ENCODE measurements at regions not wholly inside any gene's neighbourhood (a gene's known extent, or its start where the extent isn't known, plus 50 kb on each side); places are given as distances from the start of the nearest gene placed in this dataset.

DNA sequence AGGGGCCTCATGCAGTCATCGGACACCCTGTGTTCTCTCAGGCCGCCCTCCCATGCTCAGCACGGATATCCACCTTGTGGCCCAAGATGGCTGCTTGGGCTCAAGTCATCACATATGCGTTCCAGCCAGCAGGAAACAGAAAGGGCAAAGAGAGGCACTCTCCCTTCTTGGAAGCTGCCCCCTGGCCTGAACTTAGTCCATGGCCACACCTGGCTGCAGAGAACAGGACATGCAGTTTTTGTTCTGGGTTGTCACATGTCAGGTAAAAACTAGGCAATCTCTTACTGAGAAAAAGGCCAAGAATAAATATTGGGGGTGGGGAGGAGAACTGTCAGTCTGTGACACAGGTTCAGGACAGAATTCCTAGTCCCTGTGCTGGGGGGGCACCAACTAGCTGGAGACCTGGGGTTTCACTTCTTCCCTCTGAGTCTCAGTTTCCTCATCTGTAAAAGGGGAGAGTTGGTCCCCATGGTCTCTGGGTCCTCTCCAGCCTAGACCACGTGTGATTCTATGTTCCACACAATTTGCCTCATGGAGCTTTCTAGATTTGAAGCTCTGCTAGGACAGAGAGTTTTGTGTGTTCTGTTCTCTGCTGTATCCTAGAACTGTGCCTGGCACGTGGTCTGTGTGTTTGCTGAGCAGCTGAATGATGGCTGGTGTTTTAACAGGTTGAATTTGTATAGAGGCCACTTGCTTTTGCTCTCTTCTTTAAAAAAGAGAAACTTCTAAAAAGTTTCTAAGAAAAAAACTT lies 107.2 kb upstream of the ANO1 start:
- no peak for DNase-seq (ENCODE audit: low read depth in 2 of 2)

DNA sequence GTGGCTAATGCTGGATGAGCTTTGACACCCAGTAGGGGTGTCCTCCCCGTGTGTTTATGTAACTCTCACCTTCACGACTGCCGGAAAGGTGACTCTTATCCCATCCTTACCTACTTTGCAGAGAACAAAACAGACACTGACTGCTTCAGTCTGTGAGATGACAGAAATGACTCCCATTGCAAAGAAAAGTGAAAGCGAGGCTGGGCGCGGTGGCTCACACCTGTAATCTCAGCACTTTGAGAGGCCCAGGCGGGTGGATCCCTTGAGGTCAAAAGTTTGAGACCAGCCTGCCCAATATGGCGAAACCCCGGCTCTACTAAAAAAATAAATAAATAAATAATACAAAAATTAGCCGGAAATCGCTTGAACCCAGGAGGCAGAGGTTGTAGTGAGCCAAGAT lies 106.4 kb upstream of the ANO1 start:
- DNase-seq (ENCODE audit: low read depth in 2 of 2): no peak

DNA sequence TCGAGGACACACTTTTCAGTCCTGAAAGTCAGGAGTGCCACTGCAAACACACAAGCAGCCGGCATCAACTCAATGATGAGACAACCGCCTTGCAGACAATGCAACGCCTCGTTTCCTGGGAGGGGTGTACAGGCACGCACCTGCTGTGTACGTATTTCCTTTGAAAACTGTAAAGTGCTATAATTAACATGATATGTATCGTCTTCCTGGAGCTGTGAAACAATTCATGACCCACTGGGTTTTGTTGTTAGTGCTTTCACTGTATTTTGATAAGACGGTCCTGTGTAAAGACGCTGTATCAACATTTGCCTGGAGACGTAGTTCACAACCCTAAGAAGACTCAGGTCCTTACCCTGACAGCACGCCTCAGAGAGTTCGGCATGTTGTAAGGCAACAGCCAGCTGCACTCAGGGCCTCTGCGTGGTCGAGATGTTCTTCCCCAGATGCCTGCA lies 105.7 kb upstream of the ANO1 start:
- DNase-seq (ENCODE audit: low read depth in 2 of 2): no peak

DNA sequence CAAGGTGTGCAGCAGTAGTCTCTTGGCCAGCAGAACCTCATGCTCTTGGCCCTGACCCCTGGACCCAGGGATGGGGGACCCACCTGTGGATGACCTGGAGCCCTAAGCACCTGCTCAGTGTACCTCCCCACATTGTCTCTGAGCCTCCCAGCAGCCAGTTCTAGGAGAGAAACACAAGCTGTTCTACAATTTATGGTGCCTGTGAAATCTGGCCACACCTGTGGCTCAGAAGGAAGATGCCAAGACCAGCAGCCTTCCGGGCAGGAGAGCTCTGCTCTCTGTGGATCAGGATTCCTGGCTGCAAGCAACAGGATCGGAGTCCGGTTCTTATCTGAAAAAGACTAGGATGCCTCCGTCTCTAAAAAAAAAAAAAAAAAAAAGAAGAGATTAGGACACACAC lies 103.6 kb upstream of the ANO1 start:
- no peak for DNase-seq (ENCODE audit: low read depth in 2 of 2)

DNA sequence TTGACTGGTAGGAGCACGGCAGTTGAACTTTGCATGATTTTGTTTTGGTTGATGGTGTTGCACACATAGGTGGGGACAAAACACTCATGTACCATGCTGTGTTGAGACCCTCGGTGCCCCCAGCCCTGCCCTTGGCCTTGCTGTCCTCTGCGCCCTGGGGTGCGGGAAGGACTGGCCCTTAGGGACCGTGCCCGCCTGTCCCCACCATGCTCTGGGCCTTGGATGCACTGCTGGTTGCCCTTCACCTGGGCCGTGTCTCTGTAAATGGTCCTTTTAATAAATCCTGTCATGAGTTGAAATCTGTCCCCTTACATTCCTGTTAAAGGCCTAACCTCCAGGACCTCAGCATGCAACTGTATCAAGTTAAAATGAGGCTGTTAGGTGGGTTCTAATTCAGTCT lies 102.3 kb upstream of the ANO1 start:
- no peak for DNase-seq (ENCODE audit: low read depth in 2 of 2)

DNA sequence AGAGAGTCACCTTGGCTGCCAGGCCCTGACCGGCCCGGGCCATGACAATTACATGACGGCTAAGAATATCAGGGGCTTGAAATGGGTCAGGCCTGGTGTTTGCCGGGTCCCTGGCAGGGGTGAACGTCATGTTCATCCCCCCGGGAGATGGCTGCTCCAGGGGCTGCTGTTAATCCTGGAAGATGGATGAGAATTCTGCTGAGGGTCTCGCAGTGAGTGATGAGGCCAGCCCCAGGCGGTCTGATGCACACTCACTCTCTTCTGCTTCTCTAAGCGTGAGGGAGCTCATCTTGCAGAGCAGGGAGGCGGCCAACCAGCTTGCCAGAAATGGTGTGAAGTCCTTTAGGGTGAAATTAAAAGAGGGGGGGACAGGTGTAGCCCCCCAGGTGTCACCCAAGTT lies 101.3 kb upstream of the ANO1 start:
- DNase-seq (ENCODE audit: low read depth in 2 of 2): no peak

DNA sequence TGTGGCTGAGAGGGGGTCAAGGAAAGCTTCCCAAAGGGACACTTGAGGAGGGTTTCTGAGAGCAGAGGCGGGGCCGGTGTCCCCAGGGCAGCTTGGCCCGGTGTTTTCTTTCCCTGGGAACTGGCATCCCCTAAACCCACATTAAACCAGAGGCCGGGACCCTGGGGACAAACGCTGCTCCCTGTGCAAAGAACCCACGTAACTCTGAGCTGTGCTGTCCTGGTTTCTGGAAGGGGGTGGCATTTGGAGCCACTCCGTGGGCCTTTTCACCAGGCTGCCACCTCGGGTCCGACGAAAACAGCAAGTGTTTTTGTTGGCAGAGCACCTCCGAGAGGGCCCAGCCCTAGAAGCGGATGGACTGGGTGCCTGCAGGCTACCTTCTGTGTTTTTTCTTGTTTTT lies 100.2 kb upstream of the ANO1 start:
- no peak for DNase-seq (ENCODE audit: low read depth in 2 of 2)

DNA sequence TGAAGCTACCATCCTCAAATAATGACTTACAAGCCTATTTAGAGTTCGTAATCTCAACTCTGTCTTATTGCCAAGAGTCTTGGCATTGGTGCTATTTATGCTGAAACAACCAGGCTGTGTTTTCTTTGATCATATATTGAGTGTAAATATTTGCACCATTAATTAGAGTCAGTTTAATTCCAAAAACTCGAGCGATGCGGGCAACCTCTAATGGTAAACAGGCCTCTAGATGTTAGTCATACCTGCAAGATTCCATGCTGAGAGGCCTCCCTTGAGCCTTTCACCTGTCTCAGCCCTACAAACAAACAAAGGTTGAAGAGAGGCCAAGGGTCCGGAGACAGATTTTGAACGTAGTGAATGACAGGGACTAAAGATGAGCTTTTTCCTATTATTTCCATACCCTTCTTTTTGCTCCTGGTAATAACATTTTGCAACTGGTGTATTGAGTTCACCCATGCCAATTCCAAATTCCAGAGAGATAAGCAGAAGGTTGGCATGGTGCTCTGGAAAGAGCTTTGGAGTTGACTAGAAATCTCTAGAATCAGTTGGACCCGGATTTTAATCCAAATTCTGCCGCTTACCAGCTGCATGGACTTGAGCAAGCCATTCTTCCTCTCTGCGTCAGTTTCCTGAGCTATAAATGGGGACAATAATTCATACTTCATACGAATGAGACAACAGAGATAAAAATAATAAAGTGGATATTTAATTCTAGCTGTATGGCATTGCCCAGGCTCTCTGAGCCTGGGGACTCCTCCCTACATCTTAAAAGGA lies 99.1 kb upstream of the ANO1 start:
- no peak for DNase-seq (ENCODE audit: low read depth in 2 of 2)

DNA sequence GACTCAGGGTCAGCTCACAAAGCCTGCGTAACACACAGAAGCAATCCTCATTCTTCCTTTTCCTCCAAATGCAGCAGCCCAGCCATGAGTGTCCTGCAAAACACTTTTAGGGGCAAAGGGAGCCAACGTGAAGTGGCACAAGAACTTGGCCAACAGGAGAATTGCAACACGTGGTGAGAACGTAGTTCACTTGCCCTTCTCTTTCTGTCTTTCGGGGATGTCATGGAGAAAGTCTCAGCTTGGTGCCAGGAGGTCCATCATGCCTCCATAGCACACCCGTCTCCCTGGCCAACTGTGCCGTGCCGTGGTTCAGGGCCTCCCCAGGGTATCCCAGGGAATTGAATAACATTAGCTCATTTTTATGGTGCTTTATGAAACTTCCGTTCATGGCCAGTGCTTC lies 98.5 kb upstream of the ANO1 start:
- DNase-seq (ENCODE audit: low read depth in 2 of 2): no peak

DNA sequence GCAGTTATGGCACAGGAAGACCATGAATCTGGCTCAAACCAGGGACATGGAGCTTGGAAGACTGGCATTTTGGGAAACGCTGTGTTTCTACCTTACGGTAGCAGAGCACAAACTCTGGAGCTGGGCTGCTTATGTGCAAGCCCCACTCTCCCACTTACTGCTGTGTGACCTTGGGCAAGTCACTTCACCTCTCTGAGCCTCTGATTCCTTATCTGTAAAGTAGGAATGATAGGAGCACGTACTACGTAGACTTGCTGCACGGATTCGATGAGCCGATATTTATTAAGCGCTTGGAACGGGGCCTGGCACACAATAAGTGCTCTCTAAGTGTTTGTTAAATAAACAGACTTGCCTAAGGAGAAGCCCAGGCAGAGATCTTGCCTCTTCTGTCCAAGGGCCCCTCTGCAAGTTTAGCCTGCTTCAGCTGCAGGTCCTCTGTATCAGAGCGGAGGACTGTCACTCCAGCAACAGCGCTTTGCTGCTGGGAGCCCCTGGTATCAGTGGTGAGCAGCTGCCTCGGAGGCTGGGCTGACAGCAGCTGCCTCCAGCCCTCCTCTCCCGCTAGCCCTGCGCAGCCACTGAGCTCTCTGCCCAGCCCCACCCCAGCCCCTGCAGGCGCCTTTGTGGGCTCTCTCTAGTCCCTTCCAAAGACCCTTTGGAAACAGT lies 96.9 kb upstream of the ANO1 start:
- DNase-seq (ENCODE audit: low read depth in 2 of 2): no peak

DNA sequence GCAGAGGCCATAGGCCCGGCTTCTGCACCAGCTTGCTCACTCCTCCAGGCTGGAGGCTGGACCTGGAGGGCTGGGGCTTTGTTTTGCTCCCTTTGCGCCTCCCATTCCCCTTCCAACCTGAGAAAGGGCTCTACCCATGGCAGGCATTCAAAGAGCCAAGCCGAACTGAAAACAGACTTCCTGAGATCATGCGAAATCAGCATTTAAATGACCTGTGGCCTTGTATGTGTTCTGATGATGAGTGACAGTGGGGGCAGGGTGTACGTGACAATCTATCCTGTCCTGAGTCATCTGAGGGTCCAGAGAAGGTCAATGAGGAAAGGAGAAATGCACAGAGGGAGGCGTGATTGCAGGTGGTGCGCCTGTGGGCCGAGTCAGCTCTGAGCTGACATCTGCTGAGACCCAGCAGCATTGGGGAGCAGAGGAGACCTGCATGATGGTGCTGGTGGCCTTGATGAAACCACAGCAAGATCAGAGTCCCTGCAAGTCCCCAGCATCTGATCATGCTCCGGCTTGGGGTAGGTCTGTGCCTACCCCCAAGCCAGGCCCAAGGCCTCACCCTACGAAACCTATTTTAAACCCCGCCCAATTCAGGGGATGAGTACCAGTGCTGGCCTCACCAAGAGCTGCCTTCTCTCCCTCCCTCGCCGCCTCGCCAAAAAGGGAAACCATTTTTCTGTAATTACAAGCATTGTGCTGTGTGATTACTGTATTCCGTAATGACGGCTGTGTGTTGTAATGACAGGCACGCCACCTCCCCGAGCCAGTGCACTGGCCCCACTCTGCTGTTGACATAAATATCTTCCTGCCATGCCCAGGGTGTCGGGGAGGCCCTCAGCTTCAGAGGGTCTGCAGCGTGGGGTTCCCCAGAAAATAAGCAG lies 95.2 kb upstream of the ANO1 start:
- DNase-seq (ENCODE audit: low read depth in 2 of 2): no peak

DNA sequence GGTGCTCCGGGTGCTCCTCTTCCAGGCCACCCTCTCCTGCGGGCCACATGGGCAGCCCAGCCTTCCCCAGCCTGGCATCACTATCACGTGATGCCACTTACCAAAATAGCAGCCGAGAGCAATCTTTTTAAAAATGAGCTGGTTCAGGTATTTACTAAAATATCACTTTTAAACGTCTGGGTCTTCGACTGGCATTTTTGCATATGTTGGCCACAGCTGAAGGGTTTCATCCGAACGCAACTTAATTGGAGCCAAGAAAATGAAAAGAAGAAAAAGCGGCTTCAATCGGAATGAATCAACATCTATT lies 94.6 kb upstream of the ANO1 start:
- DNase-seq (ENCODE audit: low read depth in 2 of 2): no peak

DNA sequence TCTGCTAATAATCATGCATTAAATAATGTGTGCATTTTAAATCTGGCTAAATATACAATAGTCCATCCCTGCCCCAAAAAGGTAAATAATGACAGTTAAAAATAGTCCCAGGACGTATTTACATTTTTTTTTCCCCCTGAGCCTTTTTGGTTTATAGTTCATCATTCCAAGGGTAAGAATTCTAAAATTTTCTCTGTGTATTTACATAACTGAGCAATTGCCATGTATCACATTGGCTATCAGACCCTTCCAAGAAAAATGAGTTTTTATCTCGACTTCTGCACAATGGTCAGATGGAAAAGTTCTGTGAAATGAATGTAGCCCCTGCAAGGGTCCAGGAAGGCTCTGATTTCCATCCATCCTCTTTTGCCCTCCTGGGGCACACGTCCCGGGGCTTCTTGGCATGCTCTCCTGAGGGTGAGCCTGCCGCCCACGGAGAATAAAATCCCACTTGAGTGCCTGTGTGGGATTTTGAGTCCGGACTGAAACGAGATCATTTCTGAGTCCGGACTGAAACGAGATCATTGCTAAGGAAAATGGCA lies 94.1 kb upstream of the ANO1 start:
- DNase-seq (ENCODE audit: low read depth in 2 of 2): no peak

DNA sequence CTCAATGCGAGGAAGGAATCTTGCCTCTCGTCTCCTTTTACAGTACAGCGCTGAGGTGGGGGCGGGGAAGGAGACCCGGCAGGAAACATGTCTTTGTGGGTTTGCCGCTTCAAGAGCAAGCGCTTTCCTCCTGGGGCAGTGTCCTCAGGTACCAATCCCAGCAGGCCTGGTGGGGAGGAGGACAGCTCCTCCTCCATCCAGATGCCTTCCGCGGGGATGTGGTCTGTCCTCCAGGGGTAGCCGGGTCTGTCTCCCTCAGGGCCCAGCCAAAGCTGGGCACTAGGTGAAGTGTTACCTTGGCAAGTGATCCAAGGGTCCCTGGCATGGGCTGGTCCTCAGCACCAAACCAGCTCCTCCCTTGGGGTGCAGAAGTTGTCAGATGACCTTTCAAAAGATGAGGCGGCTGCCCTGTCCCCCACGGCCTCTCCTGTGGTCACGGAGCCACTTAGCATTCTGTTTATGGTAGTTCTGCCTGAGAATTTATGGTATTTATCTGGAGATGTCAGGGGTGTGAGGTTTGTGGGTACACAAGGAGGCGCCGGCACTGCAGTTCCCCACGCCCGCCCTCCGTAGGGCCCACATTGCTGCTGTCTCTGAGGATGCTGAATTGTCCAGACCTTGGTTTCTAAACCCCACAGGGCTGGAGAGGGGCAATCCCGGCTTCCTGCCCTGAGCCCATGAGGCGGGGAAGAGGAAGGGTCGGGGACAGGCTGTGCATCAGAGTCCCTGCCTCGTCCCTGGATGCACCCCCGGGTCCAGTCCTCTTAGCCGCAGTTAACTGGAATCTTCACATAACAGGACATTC lies 93.5 kb upstream of the ANO1 start:
- no peak for DNase-seq (ENCODE audit: low read depth in 2 of 2)

DNA sequence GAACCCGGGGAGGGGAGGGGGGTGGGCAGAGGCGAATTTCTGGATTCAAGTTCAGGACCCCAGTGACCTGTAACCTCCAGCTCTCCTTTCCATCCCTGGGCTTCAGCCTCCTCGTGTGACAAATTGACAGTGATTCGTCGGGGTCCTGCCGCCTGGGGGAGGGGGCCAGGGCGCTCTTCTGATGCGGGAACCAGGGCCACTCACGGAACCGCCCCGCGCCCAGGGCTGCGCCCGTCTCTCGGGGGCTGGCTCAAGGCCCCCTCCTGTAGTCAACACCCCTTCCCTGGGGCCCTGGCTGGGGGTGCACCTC lies 92.8 kb upstream of the ANO1 start:
- DNase-seq (ENCODE audit: low read depth in 2 of 2): no peak

DNA sequence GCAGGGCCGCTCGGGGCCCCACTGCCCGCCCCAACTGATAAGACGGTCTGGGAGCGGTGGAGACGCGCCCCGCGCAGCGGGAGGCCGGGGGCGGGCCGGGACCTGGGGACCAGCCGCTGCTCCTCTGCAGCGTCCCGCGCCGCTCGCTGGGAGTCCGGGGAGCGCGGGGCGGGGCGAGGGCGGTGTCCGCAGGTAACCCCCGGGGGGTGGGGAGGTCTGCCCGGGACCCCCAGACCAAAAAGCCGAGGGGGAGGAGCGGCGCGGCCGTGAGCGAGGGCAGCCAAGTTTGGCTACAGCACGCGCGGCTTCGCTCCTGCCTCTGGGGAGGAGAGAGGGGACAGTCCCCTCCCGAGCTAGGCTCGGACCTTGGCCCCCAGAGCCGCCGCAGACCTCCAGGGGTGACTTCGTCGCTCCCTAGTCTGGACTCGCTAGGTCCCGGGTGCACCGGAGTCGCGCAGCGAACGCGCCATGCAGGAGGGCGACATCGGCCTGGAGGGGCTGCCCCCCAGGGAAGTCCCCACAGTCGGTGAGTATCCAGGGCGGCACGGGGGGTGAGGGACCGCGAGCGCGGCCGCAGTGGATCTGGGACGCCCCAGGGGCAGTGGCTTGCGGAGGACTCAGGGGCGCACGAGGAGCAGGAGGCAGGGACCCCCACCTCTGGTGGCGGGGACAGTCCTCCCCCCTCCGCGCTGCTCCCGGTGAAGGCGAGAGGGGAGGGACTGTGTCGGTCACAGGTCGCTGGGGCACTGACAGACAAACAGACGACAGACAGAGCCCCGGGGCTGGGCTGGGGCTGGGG lies 92.3 kb upstream of the ANO1 start:
- DNase-seq (ENCODE audit: low read depth in 2 of 2): no peak

DNA sequence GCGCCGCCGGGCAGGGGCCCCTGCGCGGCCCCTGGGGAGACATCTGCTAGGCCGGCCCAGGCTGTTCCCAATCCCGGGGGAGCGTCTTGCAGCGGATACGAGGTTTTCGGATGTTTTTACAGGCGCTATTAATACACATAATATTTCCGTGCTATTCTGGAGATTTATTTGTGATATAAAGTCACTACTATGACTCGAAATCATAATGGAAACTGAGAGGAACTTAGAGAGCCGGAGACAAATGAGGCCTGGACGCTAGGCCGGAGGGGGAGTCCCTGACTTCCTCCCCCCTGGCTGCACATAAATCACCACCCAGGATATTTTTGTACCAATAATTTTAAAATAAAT lies 91.7 kb upstream of the ANO1 start:
- no peak for DNase-seq (ENCODE audit: low read depth in 2 of 2)

DNA sequence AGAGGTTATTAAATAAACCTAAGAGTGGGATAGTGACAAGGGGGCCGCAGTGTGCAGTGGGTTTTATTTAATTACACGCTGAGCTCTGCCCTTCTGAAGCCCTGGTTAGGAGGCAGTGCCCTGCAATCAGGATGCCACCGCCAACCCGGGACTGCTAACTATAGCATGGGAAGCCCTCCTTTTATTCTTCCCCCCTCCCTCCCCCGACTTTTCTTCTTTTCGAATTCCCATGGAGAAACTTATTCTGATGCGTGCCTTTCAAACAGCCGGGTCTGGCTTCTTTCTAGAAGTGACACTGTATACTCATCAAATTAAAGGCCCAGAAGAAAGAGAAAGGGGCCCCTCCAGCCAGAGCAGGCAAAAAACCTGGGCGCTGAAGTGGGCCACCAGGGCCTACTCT lies 91.3 kb upstream of the ANO1 start:
- no peak for DNase-seq (ENCODE audit: low read depth in 2 of 2)

DNA sequence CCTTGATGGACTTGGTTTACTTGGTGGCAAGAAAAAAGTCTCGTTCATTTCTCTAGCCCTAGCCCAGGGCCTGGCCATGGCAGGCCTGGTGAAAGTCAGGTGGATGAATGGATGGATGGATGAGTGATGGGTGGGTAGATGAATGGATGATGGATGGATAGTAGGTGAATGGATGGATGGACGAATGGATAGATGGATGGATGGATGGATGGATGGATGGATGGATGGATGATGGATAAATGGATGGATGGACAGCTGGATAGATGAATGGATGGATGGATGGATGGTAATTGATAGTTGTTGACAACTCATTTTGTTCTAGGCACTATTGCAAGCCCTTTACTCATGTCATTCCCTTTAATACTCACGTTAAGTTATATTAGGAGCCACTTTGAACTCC lies 86.1 kb upstream of the ANO1 start:
- no peak for DNase-seq (ENCODE audit: low read depth in 2 of 2)

DNA sequence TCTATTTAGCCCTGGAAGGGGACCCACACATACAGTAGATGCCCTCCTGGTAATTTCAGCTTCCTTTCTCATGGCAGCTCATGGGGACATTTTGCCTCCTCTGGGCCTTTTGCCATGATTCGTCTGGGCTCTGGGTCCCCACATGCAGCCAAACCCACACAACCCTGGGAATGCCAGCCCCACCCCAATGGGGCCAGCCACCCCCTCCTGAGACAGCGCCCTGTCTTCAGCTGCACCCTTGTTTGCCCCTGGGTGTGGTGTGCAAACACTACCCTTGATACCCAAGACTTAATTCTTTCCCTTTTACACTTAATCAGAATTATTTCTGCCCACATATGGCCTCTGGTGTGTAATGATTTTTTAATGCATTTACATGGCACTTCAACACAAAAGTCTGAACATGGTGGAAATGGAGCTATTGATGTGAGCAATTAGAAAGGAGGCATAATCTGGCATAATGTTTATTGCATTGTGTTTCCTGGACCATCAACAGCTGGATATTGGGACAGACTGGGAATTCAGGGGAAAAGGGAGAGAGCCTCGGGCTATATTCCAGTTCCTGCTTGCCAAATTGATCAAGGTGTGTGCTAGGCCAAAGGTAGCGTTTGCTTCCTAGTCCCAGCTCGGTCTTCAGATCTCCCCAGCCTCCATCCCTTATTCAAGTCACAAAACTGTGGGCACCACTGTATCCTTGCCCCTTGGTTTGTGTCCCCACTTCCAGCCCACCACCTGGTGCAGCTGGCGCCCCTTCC lies 85.0 kb upstream of the ANO1 start:
- DNase-seq (ENCODE audit: low read depth in 2 of 2): no peak
